AG09319 (cell line): ENCODE measurements at regions not wholly inside any gene's neighbourhood (a gene's known extent, or its start where the extent isn't known, plus 50 kb on each side); places are given as distances from the start of the nearest gene placed in this dataset.
"Not testable (repeated sequence)": the region's sequence is repeated elsewhere in the genome, so short reads cannot be mapped to it uniquely, and the experiment has no call there.

Experiments
- DNase-seq: peaks from one replicate; pipeline ENCODE4 v3.0.0-alpha.2; 2010; ENCODE audit warnings: low read depth; ENCODE audit errors: extremely low read depth
- TF ChIP-seq, protein P1 (sequence below): IDR thresholded peaks from 2 replicates; pipeline ENCODE4 v1.5.1; 2011; ENCODE audit warnings: low read depth, mild to moderate bottlenecking, inconsistent platforms, low read length, moderate library complexity

DNA sequence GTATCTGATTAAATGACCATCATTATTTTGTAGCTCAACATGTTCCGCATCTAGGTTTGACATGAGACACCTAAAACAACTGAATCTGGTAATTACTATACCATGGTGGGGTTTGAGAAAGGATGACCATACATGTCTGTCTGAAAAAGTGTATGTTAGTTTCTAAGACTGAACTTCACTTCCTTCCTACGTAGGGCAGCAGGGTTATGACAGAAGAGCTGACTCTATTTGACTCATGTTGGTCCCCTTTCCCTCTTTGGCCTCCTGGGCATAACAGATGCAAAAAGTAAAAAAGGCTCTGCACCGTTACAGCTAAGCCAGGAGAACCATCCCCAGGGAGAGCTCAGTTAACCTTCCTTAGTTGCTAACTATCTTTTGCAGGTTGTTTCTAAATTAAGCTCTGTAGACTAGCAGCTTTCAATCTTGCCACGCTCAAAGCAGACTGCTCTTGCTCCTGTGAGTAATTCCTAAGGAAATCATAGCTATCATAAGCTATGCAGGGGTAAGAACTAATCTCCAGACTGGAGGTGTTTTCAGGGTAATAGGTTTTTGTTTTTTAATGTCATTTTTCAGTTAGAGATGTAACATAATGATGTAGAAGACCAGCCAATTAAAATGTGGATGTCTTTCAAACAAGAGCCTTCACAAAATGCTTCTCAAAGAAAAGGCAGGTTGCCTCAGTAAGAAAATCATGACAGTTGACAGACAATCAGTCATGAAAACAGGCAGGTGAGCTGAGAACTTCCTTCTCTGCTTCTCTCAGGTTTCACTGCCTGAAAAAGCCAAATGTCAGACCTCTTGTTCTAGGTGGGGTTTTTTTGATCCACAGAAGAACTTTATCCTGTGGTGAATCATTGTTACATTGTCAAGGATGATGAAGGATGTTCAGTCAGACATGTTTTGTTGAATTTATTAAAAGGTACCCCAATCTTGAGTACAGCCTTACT, 66.9 kb upstream of the DAPP1 start:
- no peak for DNase-seq
- TF ChIP-seq, protein P1, sequence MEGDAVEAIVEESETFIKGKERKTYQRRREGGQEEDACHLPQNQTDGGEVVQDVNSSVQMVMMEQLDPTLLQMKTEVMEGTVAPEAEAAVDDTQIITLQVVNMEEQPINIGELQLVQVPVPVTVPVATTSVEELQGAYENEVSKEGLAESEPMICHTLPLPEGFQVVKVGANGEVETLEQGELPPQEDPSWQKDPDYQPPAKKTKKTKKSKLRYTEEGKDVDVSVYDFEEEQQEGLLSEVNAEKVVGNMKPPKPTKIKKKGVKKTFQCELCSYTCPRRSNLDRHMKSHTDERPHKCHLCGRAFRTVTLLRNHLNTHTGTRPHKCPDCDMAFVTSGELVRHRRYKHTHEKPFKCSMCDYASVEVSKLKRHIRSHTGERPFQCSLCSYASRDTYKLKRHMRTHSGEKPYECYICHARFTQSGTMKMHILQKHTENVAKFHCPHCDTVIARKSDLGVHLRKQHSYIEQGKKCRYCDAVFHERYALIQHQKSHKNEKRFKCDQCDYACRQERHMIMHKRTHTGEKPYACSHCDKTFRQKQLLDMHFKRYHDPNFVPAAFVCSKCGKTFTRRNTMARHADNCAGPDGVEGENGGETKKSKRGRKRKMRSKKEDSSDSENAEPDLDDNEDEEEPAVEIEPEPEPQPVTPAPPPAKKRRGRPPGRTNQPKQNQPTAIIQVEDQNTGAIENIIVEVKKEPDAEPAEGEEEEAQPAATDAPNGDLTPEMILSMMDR = no peak

DNA sequence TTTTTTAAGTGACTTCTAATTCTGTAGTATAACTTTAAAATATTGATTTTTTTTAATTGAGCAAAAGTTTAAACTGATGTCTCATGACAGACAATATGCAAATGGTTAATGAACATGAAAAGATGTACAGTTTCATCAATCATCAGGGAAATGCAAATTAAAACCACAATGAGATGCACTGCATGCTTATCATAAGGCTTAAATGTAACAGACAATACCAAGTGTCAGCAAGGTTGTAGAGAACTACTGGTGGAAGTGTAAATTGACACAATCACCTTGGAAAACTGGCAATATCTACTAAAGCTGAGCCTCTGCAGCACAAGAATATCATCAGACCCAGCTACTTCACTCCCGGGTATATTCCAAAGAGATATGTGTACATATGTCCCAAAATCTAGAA, 70.2 kb upstream of the DAPP1 start:
- TF ChIP-seq, protein P1 = no peak
- DNase-seq = no peak

DNA sequence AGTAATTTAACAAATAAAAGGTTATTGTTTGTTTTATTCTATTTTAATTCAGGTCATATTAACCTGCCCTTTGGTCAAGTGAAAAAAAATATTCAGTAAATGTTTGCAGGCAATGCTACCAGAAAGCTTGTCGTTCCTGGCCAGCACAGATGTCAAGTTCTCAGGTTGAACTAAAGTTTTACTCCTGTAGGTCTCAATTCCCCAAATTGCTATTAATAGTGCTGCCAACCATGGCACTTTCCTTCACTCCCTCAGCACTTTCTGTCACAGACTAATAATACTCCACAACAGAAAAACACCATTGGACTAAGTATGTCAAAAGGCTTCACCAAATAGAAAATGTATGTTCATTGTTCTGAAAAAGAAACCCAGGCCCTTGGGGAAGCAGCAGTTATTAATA, 79.2 kb upstream of the C4orf54 start:
- no peak for DNase-seq
- TF ChIP-seq, protein P1 = no peak

DNA sequence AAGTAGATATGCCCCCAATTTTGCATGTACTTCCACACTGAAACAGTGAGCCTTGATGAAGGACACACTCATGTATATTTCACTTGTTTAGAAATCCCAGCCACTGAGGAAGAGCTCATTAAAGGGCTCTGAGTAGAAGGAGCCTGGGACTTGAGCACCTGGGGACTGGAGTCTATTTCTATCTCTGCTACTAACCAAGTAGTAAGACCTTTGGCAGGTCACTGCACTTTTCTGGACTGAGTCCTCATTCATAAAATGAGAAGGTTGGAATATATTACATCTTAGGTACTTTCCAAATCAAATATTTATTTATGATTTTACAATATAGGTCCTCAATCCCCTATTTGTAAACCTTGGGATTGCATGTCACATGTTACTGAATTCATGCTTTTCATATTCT, 78.2 kb upstream of the C4orf54 start:
- no peak for DNase-seq
- TF ChIP-seq, protein P1 = no peak

DNA sequence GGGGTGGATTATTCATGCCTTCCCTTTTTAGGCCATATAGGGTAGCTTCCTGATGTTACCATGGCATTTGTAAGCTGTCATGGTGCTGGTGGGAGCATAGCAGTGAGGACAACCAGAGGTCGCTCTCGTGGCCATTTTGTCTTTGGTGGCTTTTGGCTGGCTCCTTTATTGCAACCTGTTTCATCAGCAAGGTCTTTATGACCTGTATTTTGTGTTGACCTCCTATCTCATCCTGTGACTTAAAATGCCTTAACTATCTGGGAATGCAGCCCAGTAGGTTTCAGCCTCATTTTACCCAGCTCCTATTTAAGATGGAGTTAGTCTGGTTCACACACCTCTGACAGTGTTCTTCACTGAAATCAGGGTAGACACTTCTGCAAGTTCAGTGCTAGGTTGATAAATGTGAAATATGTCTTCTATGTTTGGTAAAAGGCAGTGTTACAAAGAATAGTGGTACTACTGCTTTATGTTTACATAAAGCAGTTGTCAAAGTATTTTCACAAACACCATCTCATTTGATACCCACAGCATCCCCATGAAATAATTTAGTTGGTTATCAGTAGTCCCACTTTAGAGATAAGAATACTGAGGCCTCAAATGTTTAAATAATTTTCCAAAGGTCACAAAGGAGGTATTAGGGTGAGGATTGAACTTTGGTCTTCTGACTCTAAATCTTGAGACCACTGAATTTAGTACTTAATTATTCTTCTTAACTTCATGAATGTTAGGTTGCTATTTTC, 77.1 kb upstream of the C4orf54 start:
- TF ChIP-seq, protein P1 = no peak
- no peak for DNase-seq

DNA sequence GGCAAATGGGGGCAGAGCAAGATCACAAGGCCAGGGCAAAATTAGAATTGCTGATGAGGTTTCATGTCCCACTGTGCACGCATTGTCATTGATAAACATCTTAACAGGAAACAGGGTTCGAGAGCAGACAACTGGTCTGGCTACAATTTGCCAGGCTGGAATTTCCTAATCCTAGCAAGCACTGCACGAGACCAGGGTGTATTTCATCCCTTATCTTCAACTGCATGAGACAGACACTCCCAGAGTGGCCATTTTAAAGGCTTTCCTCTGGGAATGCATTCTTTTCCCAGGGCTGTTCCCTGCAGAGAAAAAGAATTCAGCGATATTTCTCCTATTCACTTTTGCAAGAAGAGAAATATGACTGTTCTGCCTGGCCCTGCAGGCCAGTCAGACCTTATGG, 75.8 kb upstream of the C4orf54 start:
- DNase-seq = not testable (repeated sequence)

DNA sequence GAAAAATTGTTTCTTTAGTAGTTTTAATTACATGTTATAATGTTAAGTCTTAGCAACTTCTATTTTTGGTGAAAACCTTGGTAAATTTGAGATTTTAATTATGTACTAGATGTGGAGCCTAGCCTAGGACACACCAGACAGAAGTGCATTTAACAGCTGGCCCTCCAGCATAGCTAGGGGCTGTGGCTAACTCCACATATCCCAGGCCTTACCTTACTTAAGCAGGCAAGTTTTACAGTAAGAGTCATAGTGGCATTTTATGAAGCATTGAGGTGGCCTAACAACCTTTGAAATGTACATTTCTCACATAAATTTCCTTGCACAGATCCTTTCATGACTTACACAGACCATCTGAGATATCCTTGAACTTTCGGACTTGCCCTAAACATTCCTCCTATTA, 71.6 kb upstream of the C4orf54 start:
- DNase-seq = no peak
- TF ChIP-seq, protein P1 = no peak
